GM23248 (cell line): ENCODE measurements at regions not wholly inside any gene's neighbourhood (a gene's known extent, or its start where the extent isn't known, plus 50 kb on each side); places are given as distances from the start of the nearest gene placed in this dataset.

Experiments used
- EZH2 ChIP-seq: fragments of 200-600 bp; sonication (generic); IDR thresholded peaks from 2 replicates; pipeline ENCODE4 v1.6.1; 2018; ENCODE audit warnings: antibody characterized with exemption, mild to moderate bottlenecking; ENCODE audit not compliant: insufficient read depth, poor library complexity, severe bottlenecking
- EZH2phosphoT487 ChIP-seq: fragments of 200-600 bp; sonication (generic); IDR thresholded peaks from 2 replicates; pipeline ENCODE4 v1.6.1; 2018; ENCODE audit warnings: antibody characterized with exemption, moderate library complexity, mild to moderate bottlenecking, low read depth; ENCODE audit not compliant: insufficient read depth

- no peak for TF ChIP-seq EZH2
- no peak for TF ChIP-seq EZH2phosphoT487
These were observed 427.0 kb upstream of the KLF12 start for GRCh38 chr13:74561155-74561554.
